ENCODE measurements at regions not wholly inside any gene's neighbourhood (a gene's known extent, or its start where the extent isn't known, plus 50 kb on each side); places are given as distances from the start of the nearest gene placed in this dataset.

DNA sequence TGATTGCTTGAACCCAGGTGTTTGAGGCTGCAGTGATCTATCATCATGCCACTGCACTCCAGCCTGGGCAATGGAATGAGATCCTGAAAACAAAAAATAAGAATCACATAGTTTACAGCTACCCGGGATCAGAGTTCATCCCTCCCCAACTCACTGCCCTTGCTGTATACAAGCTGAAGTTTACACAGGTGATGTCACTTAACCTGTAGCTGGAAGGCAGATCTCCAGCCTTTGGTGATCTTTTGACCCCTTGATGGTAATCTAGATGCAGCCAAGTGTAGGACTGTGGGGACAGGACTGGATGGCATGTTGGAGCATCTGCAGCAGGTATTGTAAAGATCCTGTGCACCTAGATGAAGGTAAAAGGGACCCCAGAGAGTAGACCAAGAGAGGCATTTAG lies 66.7 kb upstream of the SLC14A2 start:
- Histone ChIP-seq H3K4me1 (no peaks in the 10 kb centered on the region), H3K27me3 (no peaks in the 10 kb centered on the region), H3K27ac (no peak overlapping the region), H3K4me3 (no peak overlapping the region), H3K36me3 (no peaks in the 10 kb centered on the region), H3K9me3 (no peaks in the 10 kb centered on the region)
- DNase-seq (no peak), ATAC-seq (no peak)
- TF ChIP-seq CTCF (IDR thresholded peaks at IDR 0.05): no peak
- intact Hi-C loops (cut with DNase I): no loop called here

DNA sequence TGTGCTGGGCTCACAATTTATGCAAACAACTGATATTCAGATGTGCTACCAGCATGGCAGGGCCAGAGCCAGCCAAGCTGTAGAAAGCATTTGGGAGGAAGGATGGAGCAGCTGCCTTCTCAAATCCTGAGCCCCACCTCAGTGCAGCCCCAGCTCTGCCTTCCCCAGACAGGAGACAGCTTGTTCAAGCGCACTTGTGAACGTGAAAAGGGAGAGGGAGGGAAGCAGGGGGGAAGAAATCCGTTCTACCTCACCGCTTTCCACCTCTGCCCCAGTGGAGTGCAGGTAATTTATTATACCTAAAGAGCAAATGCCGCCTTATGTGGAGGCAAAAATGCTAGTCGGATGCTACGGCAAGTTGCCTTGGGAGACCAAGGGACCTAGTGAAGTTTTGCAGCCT lies 66.0 kb upstream of the SLC14A2 start:
- Histone ChIP-seq H3K36me3 (no peaks in the 10 kb centered on the region), H3K27me3 (no peaks in the 10 kb centered on the region), H3K9me3 (no peaks in the 10 kb centered on the region), H3K27ac (no peak overlapping the region), H3K4me1 (no peaks in the 10 kb centered on the region), H3K4me3 (no peak overlapping the region)
- ATAC-seq: no peak
- intact Hi-C loops (cut with DNase I): no loop called here
- no peak for TF ChIP-seq CTCF (IDR thresholded peaks at IDR 0.05)
- no peak for DNase-seq

DNA sequence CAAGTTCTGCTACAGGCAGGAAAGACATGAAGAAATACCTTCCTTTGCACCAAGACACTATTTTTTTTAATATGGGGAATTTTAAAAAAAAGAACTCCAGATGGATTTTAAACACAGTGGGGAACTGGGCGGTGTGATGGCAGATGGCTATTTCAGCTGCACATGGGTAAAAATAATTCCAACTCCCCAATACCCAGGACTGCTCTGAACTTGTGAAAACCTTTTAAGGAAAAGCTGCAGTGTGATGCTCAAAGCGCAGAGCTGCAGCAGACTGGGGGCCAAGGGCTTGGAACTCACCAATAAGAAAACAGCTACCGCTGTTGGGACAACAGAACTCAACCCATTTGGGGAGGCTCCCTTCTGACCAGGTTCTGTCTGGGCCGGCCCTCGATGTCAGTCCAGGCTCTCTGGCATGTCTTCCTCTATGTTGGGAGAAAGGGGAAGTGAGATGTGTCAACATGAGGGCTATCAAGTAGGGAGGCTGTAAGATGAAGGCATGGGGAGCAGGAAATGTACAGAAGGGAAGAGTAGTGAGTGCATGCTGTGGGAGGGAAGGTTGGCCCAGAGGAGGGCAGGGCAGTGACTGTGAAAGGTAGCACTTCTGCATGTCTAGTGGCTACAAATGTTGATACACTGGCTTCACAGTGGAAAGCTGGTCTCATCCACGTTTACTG lies 64.0 kb upstream of the SLC14A2 start:
- peak; percentile 25 for ATAC-seq
- H3K4me1 ChIP-seq: no peaks in the 10 kb centered on the region
- H3K9me3 ChIP-seq: no peaks in the 10 kb centered on the region
- intact Hi-C loops (cut with DNase I): no loop called here
- no peaks in the 10 kb centered on the region for H3K36me3 ChIP-seq
- no peaks in the 10 kb centered on the region for H3K27me3 ChIP-seq
- H3K4me3 ChIP-seq: no peak overlapping the region
- no peak overlapping the region for H3K27ac ChIP-seq
- no peak for DNase-seq
- TF ChIP-seq CTCF (IDR thresholded peaks at IDR 0.05): no peak

GRCh38 chr18:45553723-45554388 lies 61.4 kb upstream of the SLC14A2 start:
- H3K27ac ChIP-seq: no peak overlapping the region
- H3K36me3 ChIP-seq: no peaks in the 10 kb centered on the region
- intact Hi-C loops (cut with DNase I): no loop called here
- H3K27me3 ChIP-seq: no peaks in the 10 kb centered on the region
- ATAC-seq: peak; percentile 31
- no peaks in the 10 kb centered on the region for H3K9me3 ChIP-seq
- no peak for DNase-seq
- H3K4me3 ChIP-seq: no peak overlapping the region
- no peak for TF ChIP-seq CTCF (IDR thresholded peaks at IDR 0.05)
- no peaks in the 10 kb centered on the region for H3K4me1 ChIP-seq

DNA sequence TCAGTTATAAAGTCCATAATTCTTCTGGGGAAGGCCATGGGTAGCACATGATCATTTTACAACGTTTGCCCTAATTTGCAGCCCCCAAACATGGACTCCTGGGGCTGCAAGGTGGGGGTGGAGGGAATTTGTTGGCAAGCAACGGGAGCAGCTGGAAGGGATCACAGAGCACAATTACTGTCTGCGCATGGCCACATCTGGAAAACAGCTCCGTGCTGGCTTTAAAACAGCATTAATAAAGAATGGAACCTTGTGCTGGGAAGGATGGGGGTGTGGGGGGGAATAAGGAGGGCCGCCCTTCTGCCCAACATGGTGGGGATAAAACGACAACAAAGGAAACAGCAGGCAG lies 60.9 kb upstream of the SLC14A2 start:
- H3K4me3 ChIP-seq: no peak overlapping the region
- H3K9me3 ChIP-seq: no peaks in the 10 kb centered on the region
- no peaks in the 10 kb centered on the region for H3K4me1 ChIP-seq
- H3K36me3 ChIP-seq: no peaks in the 10 kb centered on the region
- no peaks in the 10 kb centered on the region for H3K27me3 ChIP-seq
- ATAC-seq (no peak), DNase-seq (peak in 2 of 4 donors; percentile 67 to 74)
- intact Hi-C loops (cut with DNase I): no loop called here
- H3K27ac ChIP-seq: no peak overlapping the region
- no peak for TF ChIP-seq CTCF (IDR thresholded peaks at IDR 0.05)
